K562 (cell line): ENCODE measurements at regions not wholly inside any gene's neighbourhood (a gene's known extent, or its start where the extent isn't known, plus 50 kb on each side); places are given as distances from the start of the nearest gene placed in this dataset.

Source experiments
- ATAC-seq: fragments of 200-7000 bp; cut with Tn5 transposase; 3 replicates; pipeline ENCODE4 v1.9.1; 2020; ENCODE audit warnings: moderate library complexity
- BruUV-seq: library from RNA; stranded (reverse); fragments of 400-500 nt; replicated peaks from 2 replicates; lab custom pipeline; 2021; lab: Mats Ljungman, UMichigan
- CTCF ChIA-PET: fragments of 300-600 bp; formaldehyde crosslinking; extraction: SDS; loops from one replicate; lab custom pipeline; 2021; ENCODE audit warnings: low intra/inter-chr PET ratio; lab: Yijun Ruan, JAX
- POLR2A ChIA-PET: fragments of 300-600, 350-650 bp; sonication (Branson Sonifier 250); formaldehyde crosslinking; extraction: SDS; loops from one replicate; lab custom pipeline; 2021; ENCODE audit warnings: antibody characterized with exemption, inconsistent platforms; lab: Yijun Ruan, JAX
- DNase-seq, 4 experiments: peaks; one replicate each; pipeline versions ENCODE4 v3.0.0 to v3.0.0-alpha.2; 2011 to 2018; ENCODE audit warnings: low spot score in 3 of 4, mixed read lengths in 3 of 4; ENCODE audit errors: extremely low read depth in 1 of 4
- FAIRE-seq: peaks from 2 replicates; lab custom pipeline; 2011; peaks lifted over from hg19 to GRCh38; lab: Jason Lieb, UNC
- H2AFZ ChIP-seq: 2 replicates; pipeline ENCODE4 v1.6.0; 2011; ENCODE audit warnings: low read depth, low read length, control low read depth, inconsistent platforms
- H3K27ac ChIP-seq: fragments of 200-600 bp; 3 replicates; pipeline ENCODE4 v1.8.0; 2011; ENCODE audit warnings: low read depth, mild to moderate bottlenecking, control low read depth, inconsistent platforms, low read length, moderate library complexity, mixed read lengths; ENCODE audit errors: extremely low read depth
- H3K27me3 ChIP-seq, 2 experiments: fragments of 300-600 bp in 1 of 2; 2 replicates in 1 of 2; 3 replicates in 1 of 2; pipeline versions ENCODE4 v1.6.0 to v1.8.0; 2011; ENCODE audit warnings: inconsistent platforms in 2 of 2, low read length in 2 of 2, mild to moderate bottlenecking in 1 of 2, mixed read lengths in 1 of 2, moderate library complexity in 1 of 2; ENCODE audit not compliant: control insufficient read depth in 2 of 2, insufficient read depth in 2 of 2
- H3K36me3 ChIP-seq: fragments of 300-600 bp; 3 replicates; pipeline ENCODE4 v1.8.0; 2011; ENCODE audit warnings: mild to moderate bottlenecking, low read length, inconsistent platforms; ENCODE audit not compliant: control insufficient read depth, insufficient read depth
- H3K4me1 ChIP-seq, 2 experiments: fragments of 200-600 bp in 1 of 2; replicated peaks in 1 of 2; 2 replicates in 1 of 2; 3 replicates in 1 of 2; pipeline versions ENCODE4 v1.5.1 to v1.8.0; 2011; ENCODE audit warnings: inconsistent platforms in 2 of 2, low read length in 2 of 2, mild to moderate bottlenecking in 1 of 2, mixed read lengths in 1 of 2, moderate library complexity in 1 of 2; ENCODE audit not compliant: control insufficient read depth in 2 of 2, insufficient read depth in 2 of 2
- H3K4me2 ChIP-seq: 2 replicates; pipeline ENCODE4 v1.6.1; 2011; ENCODE audit warnings: low read length, control low read depth, inconsistent platforms, mixed read lengths; ENCODE audit not compliant: insufficient read depth
- H3K4me3 ChIP-seq: fragments of 200-600 bp; sonication (generic), shearing (Covaris generic); 2 replicates; pipeline ENCODE4 v1.5.1; 2016; ENCODE audit warnings: control low read depth, inconsistent platforms
- H3K79me2 ChIP-seq: fragments of 200-600 bp; 3 replicates; pipeline ENCODE4 v1.8.0; 2011; ENCODE audit warnings: low read length, inconsistent platforms; ENCODE audit not compliant: control insufficient read depth, insufficient read depth
- H3K9ac ChIP-seq, 2 experiments: 2 replicates each; pipeline versions ENCODE4 v1.6.0 to v1.6.1; 2011; ENCODE audit warnings: low read depth in 2 of 2, low read length in 2 of 2, control low read depth in 1 of 2, inconsistent platforms in 1 of 2, mild to moderate bottlenecking in 1 of 2, mixed read lengths in 1 of 2; ENCODE audit not compliant: insufficient read depth in 1 of 2
- H3K9me1 ChIP-seq: one replicate; pipeline ENCODE4 v1.6.0; 2011; ENCODE audit warnings: inconsistent platforms, mild to moderate bottlenecking, low read length, moderate library complexity; ENCODE audit not compliant: control insufficient read depth, insufficient read depth
- H3K9me3 ChIP-seq: replicated peaks from 2 replicates; pipeline ENCODE4 v1.5.1; 2011; ENCODE audit warnings: low read depth, low read length, inconsistent platforms; ENCODE audit not compliant: control insufficient read depth, insufficient read depth
- H4K20me1 ChIP-seq: replicated peaks from 2 replicates; pipeline ENCODE4 v1.6.1; 2011; ENCODE audit warnings: low read length, inconsistent platforms, mixed read lengths; ENCODE audit not compliant: control insufficient read depth, insufficient read depth
- CHD2 ChIP-seq: IDR thresholded peaks from 2 replicates; pipeline ENCODE4 v1.6.1; 2011; ENCODE audit warnings: low read depth, low read length
- COPS2 ChIP-seq: fragments of 450-650 bp; conservative IDR thresholded peaks from 2 replicates; pipeline ENCODE4 v1.6.1; 2016; ENCODE audit warnings: mild to moderate bottlenecking, moderate library complexity
- EP400 ChIP-seq: fragments of 450-650 bp; IDR thresholded peaks from 2 replicates; pipeline ENCODE4 v1.6.1; 2017; ENCODE audit warnings: antibody characterized with exemption, mild to moderate bottlenecking, moderate library complexity
- ETS2 ChIP-seq: IDR thresholded peaks from 2 replicates; pipeline ENCODE4 v1.6.1; 2016; ENCODE audit warnings: borderline replicate concordance, missing genetic modification characterization, mild to moderate bottlenecking, moderate library complexity, missing compliant biosample characterization; ENCODE audit not compliant: poor library complexity, severe bottlenecking
- KAT2B ChIP-seq: IDR thresholded peaks from one replicate; pipeline ENCODE4 v1.6.1; 2012; ENCODE audit warnings: low read depth, mild to moderate bottlenecking, control low read depth, inconsistent platforms, low read length, moderate library complexity
- KLF10 ChIP-seq: fragments of 250-450 bp; sonication (Bioruptor Pico); IDR thresholded peaks from 2 replicates; pipeline ENCODE4 v1.6.1; 2021; ENCODE audit warnings: matching md5 sums
- MEIS2 ChIP-seq: fragments of 450-650 bp; IDR thresholded peaks from 2 replicates; pipeline ENCODE4 v1.6.1; 2014; ENCODE audit warnings: mild to moderate bottlenecking; ENCODE audit not compliant: partially characterized antibody
- NUFIP1 ChIP-seq: fragments of 450-650 bp; IDR thresholded peaks from 2 replicates; pipeline ENCODE4 v1.6.1; 2018; ENCODE audit not compliant: partially characterized antibody
- ZFP36 ChIP-seq: fragments of 150-350 bp; IDR thresholded peaks from 2 replicates; pipeline ENCODE4 v1.6.1; 2018; ENCODE audit warnings: low read length, low read depth; ENCODE audit not compliant: partially characterized antibody
- ZKSCAN3 ChIP-seq: fragments of 250-450 bp; sonication (Bioruptor Pico); IDR thresholded peaks from 2 replicates; pipeline ENCODE4 v1.4.0; 2020
- WGBS: fragments of 100-300 bp; shearing (Covaris generic); methylation state at CpG from one replicate; pipeline ENCODE4 v1.1.6; 2016; ENCODE audit warnings: low coverage, mixed read lengths; ENCODE audit not compliant: insufficient coverage; ENCODE audit errors: missing lambda C conversion rate; 5-methylcytosine and 5-hydroxymethylcytosine counted together
- in situ Hi-C: fragments of 300-500 bp; cut with MboI; formaldehyde crosslinking; loops from 4 replicates; pipeline ENCODE4 v1.15.0; 2018; ENCODE audit warnings: inconsistent platforms, mixed read lengths
- intact Hi-C: fragments of 100-400 bp; cut with micrococcal nuclease; formaldehyde crosslinking; loops from 2 replicates; pipeline ENCODE4 v1.14.2; 2022
- TF ChIP-seq, protein P1 (sequence below), 2 experiments: IDR thresholded peaks; 2 replicates each; pipeline ENCODE4 v1.6.1; 2011; ENCODE audit warnings: borderline replicate concordance in 1 of 2, control low read depth in 1 of 2, low read depth in 1 of 2, low read length in 1 of 2, mild to moderate bottlenecking in 1 of 2, mixed read lengths in 1 of 2, moderate library complexity in 1 of 2; ENCODE audit not compliant: insufficient read depth in 1 of 2, insufficient read length in 1 of 2, poor library complexity in 1 of 2, severe bottlenecking in 1 of 2; ENCODE audit errors: extremely low read depth in 1 of 2
- TF ChIP-seq, protein P2 (sequence below): sonication (generic); formaldehyde crosslinking; IDR thresholded peaks from 2 replicates; pipeline ENCODE4 v1.8.0; 2023; ENCODE audit warnings: missing genetic modification reagents, mild to moderate bottlenecking, borderline replicate concordance
- TF ChIP-seq, protein P3 (sequence below): IDR thresholded peaks from 2 replicates; pipeline ENCODE4 v1.6.1; 2014; ENCODE audit warnings: antibody characterized with exemption
- TF ChIP-seq, protein P4 (sequence below): IDR thresholded peaks from 2 replicates; pipeline ENCODE4 v1.6.1; 2011; ENCODE audit not compliant: insufficient read length; ENCODE audit errors: extremely low read depth

DNA sequence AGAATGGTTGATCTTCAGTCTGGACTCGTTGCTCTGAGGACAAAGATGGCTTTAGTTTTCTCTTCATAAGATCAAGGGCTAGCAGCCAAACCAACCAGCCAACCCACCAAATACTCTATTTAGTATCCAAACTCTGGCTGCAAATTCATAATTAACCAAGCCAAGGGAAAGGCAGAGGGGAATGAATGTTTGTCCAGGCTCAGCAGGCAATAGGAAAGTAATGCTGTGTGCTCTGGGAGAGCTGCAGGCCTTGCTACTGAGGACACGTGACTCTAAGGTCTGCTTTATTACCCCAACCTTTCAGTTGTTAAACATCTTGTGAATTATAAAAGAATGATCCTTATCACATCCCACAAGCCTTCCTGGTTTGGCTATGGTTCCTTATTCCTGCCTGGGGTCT is 52.3 kb upstream of the GALNT15 start:
- ChIA-PET CTCF (no interaction called here), POLR2A (interaction anchor here (2.0 kb wide), 1 partner anchor 11 kb away, joined by 6 read pairs; no protein-coding TSS in a partner anchor)
- H3K4me2 ChIP-seq, result no peak overlapping the region
- H3K27me3 ChIP-seq, result peaks cover 0 to 4% of the 10 kb centered on the region in 2 experiments; a peak in 1 of 5 replicates
- no peaks in the 10 kb centered on the region for H3K9me3 ChIP-seq
- no peak overlapping the region for H3K27ac ChIP-seq
- in situ Hi-C loops (no loop called here), intact Hi-C loops (no loop called here)
- no peaks in the 10 kb centered on the region for H3K4me1 ChIP-seq
- H3K9me1 ChIP-seq, result no peaks in the 10 kb centered on the region
- ATAC-seq (no peak), DNase-seq (no peak), FAIRE-seq (no peak)
- H3K4me3 ChIP-seq, result no peak overlapping the region
- no peak overlapping the region for H3K9ac ChIP-seq
- no peaks in the 10 kb centered on the region for H4K20me1 ChIP-seq
- BruUV-seq, result no TSS peak
- 0% methylated on average over 2 of the region's 2 CpGs for WGBS
- no peak overlapping the region for H2AFZ ChIP-seq
- H3K36me3 ChIP-seq, result no peaks in the 10 kb centered on the region
- no peaks in the 10 kb centered on the region for H3K79me2 ChIP-seq
- TF ChIP-seq, protein P1, sequence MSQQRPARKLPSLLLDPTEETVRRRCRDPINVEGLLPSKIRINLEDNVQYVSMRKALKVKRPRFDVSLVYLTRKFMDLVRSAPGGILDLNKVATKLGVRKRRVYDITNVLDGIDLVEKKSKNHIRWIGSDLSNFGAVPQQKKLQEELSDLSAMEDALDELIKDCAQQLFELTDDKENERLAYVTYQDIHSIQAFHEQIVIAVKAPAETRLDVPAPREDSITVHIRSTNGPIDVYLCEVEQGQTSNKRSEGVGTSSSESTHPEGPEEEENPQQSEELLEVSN (IDR thresholded peaks at IDR 0.05; ENCODE audit: borderline replicate concordance in 1 of 2, extremely low read depth in 1 of 2, insufficient read depth in 1 of 2, insufficient read length in 1 of 2, low read depth in 1 of 2, low read length in 1 of 2, poor library complexity in 1 of 2, severe bottlenecking in 1 of 2), result no peak
- TF ChIP-seq, protein P2, sequence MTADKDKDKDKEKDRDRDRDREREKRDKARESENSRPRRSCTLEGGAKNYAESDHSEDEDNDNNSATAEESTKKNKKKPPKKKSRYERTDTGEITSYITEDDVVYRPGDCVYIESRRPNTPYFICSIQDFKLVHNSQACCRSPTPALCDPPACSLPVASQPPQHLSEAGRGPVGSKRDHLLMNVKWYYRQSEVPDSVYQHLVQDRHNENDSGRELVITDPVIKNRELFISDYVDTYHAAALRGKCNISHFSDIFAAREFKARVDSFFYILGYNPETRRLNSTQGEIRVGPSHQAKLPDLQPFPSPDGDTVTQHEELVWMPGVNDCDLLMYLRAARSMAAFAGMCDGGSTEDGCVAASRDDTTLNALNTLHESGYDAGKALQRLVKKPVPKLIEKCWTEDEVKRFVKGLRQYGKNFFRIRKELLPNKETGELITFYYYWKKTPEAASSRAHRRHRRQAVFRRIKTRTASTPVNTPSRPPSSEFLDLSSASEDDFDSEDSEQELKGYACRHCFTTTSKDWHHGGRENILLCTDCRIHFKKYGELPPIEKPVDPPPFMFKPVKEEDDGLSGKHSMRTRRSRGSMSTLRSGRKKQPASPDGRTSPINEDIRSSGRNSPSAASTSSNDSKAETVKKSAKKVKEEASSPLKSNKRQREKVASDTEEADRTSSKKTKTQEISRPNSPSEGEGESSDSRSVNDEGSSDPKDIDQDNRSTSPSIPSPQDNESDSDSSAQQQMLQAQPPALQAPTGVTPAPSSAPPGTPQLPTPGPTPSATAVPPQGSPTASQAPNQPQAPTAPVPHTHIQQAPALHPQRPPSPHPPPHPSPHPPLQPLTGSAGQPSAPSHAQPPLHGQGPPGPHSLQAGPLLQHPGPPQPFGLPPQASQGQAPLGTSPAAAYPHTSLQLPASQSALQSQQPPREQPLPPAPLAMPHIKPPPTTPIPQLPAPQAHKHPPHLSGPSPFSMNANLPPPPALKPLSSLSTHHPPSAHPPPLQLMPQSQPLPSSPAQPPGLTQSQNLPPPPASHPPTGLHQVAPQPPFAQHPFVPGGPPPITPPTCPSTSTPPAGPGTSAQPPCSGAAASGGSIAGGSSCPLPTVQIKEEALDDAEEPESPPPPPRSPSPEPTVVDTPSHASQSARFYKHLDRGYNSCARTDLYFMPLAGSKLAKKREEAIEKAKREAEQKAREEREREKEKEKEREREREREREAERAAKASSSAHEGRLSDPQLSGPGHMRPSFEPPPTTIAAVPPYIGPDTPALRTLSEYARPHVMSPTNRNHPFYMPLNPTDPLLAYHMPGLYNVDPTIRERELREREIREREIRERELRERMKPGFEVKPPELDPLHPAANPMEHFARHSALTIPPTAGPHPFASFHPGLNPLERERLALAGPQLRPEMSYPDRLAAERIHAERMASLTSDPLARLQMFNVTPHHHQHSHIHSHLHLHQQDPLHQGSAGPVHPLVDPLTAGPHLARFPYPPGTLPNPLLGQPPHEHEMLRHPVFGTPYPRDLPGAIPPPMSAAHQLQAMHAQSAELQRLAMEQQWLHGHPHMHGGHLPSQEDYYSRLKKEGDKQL (CRISPR knock-in tag), result no peak
- TF ChIP-seq CHD2, result no peak
- no peak for TF ChIP-seq MEIS2
- TF ChIP-seq, protein P3, sequence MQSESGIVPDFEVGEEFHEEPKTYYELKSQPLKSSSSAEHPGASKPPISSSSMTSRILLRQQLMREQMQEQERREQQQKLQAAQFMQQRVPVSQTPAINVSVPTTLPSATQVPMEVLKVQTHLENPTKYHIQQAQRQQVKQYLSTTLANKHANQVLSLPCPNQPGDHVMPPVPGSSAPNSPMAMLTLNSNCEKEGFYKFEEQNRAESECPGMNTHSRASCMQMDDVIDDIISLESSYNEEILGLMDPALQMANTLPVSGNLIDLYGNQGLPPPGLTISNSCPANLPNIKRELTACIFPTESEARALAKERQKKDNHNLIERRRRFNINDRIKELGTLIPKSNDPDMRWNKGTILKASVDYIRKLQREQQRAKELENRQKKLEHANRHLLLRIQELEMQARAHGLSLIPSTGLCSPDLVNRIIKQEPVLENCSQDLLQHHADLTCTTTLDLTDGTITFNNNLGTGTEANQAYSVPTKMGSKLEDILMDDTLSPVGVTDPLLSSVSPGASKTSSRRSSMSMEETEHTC, result no peak
- TF ChIP-seq NUFIP1, result no peak
- no peak for TF ChIP-seq KLF10
- no peak for TF ChIP-seq EP400
- no peak for TF ChIP-seq KAT2B
- TF ChIP-seq, protein P4, sequence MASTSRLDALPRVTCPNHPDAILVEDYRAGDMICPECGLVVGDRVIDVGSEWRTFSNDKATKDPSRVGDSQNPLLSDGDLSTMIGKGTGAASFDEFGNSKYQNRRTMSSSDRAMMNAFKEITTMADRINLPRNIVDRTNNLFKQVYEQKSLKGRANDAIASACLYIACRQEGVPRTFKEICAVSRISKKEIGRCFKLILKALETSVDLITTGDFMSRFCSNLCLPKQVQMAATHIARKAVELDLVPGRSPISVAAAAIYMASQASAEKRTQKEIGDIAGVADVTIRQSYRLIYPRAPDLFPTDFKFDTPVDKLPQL, result no peak
- no peak for TF ChIP-seq ZFP36
- no peak for TF ChIP-seq COPS2
- TF ChIP-seq ETS2 (tag), result no peak
- TF ChIP-seq ZKSCAN3 (CRISPR knock-in tag), result no peak
